Mammary epithelial cell (primary cell): ENCODE measurements at regions not wholly inside any gene's neighbourhood (a gene's known extent, or its start where the extent isn't known, plus 50 kb on each side); places are given as distances from the start of the nearest gene placed in this dataset.

ENCODE experiments used
- CTCF ChIP-seq, 2 donors: IDR thresholded peaks in 1 of 2; conservative IDR thresholded peaks in 1 of 2; 2 replicates each; pipeline ENCODE4 v1.5.1; 2011 to 2012; ENCODE audit warnings: inconsistent platforms in 2 of 2, low read length in 2 of 2, mild to moderate bottlenecking in 2 of 2, control low read depth in 1 of 2, low read depth in 1 of 2; ENCODE audit not compliant: insufficient read depth in 1 of 2; ENCODE audit errors: extremely low read depth in 1 of 2
- EZH2 ChIP-seq: IDR thresholded peaks from 2 replicates; pipeline ENCODE4 v1.6.1; 2012; ENCODE audit warnings: low read length, inconsistent platforms, borderline replicate concordance

GRCh38 chr11:25939691-25940090, 392.2 kb upstream of the ANO3 start:
- TF ChIP-seq CTCF (conservative IDR thresholded peaks at IDR 0.05 in 1 of 2, IDR thresholded peaks at IDR 0.05 in 1 of 2; ENCODE audit: extremely low read depth in 1 of 2, insufficient read depth in 1 of 2, low read depth in 1 of 2, low read length in 2 of 2) (no peak), EZH2 (no peak)
